Retina (tissue), 1 donor: ENCODE measurements at regions not wholly inside any gene's neighbourhood (a gene's known extent, or its start where the extent isn't known, plus 50 kb on each side); places are given as distances from the start of the nearest gene placed in this dataset.

Source experiments
- DNase-seq: peaks from one replicate; pipeline ENCODE4 v3.0.0-alpha.2; 2016

GRCh38 chr12:107894589-107894988, 120.1 kb downstream of the ASCL4 start:
- no peak for DNase-seq

DNA sequence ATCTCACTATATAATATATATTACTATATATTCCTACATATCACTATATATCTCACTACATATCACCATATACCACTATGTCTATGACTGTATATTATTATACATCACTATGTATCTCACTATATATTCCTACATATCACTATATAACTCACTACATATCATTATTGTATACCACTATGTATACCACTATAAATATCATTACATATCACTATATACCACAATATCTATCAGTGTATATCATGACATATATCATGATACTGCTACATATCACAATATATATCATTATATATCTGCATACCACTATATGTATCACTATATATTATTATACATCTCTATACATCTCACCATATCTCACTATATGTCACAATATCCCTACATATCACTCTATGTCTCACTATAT, 121.5 kb downstream of the ASCL4 start:
- DNase-seq: no peak

DNA sequence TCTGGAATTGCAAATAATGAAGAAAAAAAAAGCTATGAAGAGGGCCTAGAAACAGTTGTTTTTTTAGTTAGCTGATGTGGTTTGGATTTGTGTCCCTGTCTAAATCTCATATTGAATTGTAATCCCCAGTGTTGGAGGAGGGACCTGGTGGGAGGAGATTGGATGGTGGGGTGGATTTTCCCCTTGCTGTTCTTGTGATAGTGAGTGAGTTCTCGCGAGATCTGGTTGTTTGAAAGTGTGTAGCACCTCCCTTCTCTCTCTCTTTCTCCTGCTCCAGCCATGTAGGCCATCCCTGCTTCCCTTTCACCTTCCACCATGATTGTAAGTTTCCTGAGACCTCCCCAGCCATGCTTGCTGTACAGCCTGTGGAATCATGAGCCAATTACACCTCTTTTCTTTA, 126.1 kb downstream of the ASCL4 start:
- no peak for DNase-seq

DNA sequence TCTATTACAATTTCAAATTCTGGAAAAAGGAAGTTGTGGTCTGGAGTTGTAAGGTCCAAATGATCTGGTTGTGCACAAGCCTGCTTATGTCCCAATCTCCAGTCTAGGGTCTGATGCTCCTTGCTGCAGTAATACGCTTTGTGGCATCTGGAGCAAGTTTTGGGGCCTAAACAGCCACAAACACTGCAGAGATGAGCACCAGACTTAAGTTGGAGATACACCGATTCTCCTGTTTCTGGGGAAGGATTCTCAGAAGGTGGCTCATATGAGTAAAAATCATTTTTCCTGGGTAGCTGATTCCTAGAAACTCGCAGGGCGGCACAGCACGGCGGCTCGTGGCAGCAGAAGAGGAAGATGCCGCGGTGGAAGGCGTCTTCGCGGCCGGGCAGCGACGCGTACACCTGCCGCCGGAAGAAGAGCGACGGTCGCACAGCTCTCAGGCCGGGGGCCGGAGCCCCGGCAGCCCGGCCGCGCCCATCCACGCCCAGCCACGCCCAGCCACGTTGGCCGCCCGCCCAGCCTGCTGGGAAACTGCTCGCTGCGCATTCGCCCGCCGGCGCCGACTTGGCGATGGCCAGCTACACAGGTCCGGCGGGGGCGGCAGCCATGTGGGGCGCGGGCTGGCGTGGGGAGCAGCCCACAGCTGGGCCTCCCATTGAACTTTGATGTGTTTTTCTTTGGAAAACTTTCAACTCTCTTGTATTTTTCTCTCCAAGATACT, 129.0 kb downstream of the ASCL4 start:
- DNase-seq: peak; percentile 77

DNA sequence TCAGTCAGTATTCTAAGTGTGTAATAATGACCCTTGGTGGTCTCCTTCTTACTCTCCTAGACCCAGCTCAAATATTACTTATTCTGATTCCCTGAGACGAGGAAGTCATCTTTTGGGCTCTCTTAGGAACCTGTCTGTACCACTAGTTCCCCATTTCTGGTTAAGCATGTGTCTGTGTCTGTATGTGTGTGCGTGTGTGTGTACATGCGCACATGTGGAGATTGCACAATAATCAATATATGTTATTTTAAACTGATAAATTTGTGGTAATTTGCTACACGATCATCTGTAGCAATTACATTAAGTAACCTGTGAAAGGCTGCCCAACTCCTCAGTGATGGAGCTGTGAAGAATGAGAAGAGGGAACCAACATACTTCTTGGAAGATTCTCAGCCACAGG, 132.2 kb downstream of the ASCL4 start:
- DNase-seq: no peak

GRCh38 chr12:107912421-107913004, 138.0 kb downstream of the ASCL4 start:
- peak; percentile 55 for DNase-seq

DNA sequence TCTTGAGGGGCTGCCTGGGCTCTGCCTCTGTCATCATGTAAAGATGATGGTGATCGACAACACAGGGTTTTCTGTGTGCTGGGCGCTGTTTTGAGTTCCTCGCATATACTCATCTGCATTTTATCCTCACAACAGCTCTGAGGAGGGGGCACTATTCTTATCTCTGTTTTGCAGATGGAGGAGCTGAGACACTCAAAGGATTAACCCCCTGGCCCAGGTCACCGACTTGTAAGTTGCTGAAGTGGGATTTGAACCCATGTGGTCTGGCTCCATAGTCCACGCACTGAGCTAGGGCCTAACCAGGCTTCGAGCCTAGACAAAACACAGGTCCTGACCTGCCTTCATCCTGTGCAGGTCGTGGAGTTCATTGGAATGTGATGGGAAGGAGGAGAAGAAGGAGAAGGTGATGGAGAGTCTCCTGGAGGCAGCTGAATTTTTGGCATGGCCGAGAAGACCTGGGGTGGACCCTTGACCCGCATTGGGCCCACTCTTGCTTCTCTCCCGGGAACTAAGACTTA, 140.0 kb downstream of the ASCL4 start:
- no peak for DNase-seq

GRCh38 chr12:107917912-107918800, 143.7 kb downstream of the ASCL4 start:
- DNase-seq: peak; percentile 43

DNA sequence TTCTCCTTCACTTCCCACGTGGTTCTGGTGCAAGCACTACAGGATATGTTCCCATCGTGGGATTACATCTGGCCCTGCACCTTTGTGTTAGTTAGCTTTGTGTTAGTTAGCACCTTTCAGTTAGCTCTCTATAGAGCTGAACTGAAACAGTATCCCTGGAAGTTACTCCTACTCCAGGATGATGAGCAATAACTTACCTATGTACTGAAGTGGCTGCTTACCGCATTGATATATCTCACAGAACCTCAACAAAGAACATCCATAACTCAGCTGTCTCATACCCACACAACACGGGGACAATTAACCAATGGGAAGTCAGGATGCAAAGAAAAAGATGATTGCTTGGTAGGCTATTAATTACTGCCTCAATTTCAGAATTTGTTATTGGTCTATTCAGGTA, 146.6 kb downstream of the ASCL4 start:
- no peak for DNase-seq

DNA sequence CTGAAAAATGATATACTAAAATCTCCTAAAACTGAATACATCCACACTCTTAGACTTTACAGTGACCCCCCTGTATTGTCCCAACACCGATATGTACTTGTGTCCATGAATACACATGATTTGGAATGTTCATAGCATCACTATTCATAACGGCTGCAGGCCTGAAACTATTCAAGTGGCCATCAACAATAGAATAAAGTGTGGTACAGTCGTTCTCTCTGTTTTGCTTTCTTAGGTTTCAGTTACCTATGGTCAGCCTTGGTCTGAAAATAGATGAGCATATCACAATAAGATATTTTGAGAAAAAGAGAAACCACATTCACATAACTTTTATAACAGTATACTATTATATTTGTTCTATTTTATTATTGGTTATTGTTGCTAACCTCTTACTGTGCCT, 150.6 kb downstream of the ASCL4 start:
- no peak for DNase-seq

DNA sequence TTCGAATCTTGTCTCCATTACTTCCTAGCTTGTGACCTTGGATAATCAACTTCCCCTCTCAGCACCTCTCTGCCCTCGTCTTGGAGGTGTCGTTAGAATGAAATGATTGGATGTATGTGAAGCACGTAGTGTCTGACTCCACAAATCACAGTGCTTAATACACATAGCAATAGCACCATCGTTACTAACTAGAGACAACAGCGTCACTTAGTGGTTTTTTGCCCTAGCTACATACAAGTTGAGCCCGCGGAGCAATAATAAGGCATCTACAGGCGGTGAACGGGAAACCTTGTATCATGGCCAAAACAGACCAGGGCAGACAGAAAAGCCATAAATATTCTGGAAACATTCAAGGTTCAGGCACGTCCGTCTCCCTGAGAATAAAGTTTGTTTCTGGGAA, 154.9 kb downstream of the ASCL4 start:
- no peak for DNase-seq

GRCh38 chr12:107931761-107932160, 157.3 kb downstream of the ASCL4 start:
- no peak for DNase-seq

GRCh38 chr12:107938446-107938845, 163.9 kb downstream of the ASCL4 start:
- no peak for DNase-seq

GRCh38 chr12:107948391-107948945, 174.0 kb downstream of the ASCL4 start:
- no peak for DNase-seq

DNA sequence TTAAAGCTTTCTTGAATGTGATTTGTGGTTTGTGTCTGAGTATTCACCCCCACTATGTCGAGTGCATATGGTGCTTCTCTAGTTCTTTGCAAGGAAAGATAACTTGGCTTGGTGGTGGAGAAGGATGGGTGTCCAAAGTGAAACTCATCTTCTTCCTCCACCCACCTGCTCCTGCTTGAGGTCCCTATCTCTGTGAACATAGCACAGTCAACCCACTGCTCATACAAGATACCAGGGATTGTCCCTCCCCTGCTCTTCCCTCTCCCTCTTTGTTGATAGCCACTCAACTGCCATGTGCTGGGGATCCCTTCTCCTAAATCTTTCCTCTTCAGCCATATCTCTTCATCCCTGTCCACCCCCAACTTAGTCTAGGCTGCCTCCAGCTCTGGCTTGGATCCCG, 176.5 kb downstream of the ASCL4 start:
- DNase-seq: no peak

DNA sequence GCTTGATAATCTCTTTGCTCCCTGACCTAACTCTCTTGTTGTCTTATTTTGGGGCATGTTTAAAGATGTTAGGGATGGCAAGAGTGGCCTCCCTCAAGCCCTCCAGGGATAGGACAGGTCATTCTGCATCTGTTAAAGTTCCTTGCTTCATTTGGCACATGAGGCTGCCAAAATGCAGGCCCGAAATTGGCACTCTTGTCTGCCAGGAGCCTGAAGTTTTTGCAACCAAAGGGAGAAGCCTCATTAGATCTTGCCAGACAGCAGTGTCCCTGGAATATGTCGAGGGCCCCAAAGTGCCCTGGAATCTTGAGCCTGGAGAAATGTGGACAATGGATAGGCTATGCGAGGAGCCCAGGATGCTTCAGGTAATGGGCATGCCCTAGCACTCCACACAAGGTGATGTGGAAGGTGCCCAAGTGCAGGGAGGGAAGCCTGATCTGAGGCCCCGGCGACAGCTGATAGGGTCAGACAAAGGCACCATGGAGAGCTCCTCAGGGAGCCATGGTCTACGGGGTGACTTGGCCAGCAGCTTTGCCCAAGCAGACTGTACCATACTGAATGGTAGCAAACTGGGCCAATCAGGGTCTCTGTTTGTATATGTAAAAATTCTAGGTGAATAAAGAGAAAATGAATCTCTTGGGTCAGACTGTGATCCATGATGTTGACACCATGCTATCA, 173.0 kb upstream of the WSCD2 start:
- DNase-seq: no peak

DNA sequence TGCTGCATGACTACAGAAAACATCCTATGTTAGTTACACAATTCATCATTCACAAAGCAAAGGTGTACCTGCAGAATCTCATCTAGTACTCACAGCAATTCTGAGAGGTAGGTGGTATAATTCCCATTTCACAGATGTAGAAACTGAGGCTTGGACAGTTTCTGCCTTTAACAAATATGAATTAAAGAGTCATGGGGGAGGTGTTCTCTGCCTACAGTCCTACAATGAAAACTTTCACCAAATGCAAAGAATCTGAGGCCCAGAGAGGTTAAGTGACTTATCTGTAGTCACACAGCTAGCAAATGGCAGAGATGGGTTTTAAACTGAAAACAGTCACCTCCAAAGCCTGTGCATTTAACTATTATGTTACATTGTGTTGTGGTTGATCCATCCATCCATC, 171.6 kb upstream of the WSCD2 start:
- DNase-seq: no peak

DNA sequence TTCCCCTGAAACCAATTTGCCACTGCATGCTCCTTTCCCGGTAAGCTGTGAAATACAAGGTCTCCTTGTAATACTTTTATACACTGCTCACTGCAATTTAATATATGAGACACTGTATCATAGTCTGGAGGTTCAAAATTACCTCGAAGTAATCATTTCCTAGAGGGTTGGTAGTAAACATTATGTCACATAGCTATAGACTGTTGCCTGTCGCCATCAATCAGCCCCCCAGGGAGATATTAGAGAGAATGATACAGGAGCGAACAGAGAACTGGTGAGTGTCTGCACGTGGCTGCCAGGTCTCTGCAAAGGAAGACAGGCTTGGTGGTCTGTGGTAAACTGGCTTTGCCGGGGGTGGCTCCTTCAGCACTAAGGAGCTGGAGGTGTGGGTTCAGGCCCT, 165.5 kb upstream of the WSCD2 start:
- no peak for DNase-seq

GRCh38 chr12:107967170-107967569, 161.9 kb upstream of the WSCD2 start:
- no peak for DNase-seq

- no peak for DNase-seq
Measured at GRCh38 chr12:107973950-107974349, 155.1 kb upstream of the WSCD2 start.

DNA sequence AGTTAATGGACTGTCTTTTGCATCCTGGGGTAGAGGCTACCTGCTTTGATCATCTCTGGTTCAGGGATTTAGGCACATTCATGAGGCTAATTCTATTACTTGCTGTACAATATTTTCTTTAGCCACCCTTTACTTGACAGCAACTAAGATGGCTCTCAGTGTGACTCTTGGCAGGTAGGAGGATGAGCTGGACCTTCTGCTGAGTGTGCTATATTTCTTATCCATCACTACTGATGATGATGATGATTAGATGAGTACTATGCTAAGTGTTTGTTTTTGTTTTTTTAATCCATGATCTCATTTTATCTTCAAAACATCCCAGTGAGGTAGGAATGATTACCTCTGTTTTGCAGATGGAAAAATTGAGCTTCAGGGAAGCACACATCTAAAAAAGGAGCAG, 152.8 kb upstream of the WSCD2 start:
- no peak for DNase-seq

DNA sequence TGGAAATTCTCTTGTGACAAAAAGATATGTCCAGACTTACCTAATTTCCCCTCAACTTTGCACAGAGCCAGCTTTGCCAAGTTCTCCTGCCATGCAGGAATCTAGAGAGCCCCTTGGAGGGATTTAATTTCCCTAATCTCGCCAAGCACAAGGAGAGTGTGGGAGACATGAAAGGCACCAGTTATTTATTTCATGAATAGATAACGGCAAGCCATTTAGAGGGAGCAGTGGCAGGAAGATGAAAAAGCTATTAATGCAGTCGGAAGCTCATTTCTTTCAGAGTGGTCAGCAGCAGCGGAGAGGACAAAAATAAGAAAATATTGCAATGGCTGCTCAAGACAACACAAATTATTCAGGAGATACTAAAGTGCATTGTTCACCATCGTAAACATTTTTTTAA, 150.9 kb upstream of the WSCD2 start:
- DNase-seq: no peak

DNA sequence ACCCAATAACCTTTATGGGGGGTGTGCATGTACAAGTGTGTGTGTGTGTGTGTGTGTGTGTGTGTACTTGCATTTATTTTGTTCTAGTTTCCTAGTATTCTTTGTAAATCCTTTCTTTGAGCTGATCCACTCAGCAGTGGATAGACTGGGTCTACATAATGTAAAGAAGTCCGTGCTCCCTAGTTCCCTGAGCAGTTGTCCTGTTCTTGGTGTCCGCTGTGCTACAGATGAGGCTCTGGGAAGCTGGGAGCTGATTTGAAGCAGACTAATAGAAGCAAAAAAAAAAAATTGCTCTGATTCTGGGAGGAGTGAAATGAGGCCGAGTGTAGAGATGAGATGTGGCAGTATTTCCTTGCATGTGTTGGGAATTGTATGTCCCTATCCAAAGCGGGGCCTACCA, 150.4 kb upstream of the WSCD2 start:
- DNase-seq: no peak
